ENCODE measurements at regions not wholly inside any gene's neighbourhood (a gene's known extent, or its start where the extent isn't known, plus 50 kb on each side); places are given as distances from the start of the nearest gene placed in this dataset.

- Histone ChIP-seq H2AFZ (ENCODE audit: low read length) (no peak overlapping the region), H3K23ac (ENCODE audit: insufficient read length, low read depth, low read length) (no peak overlapping the region), H3K4ac (ENCODE audit: low read depth, low read length) (no peak overlapping the region), H4K20me1 (ENCODE audit: control insufficient read depth, insufficient read depth, insufficient read length) (no peaks in the 10 kb centered on the region), H3K4me2 (ENCODE audit: insufficient read depth, insufficient read length, low read length) (no peak overlapping the region), H3T11ph (ENCODE audit: low read length) (no peak overlapping the region), H2BK20ac (ENCODE audit: low read depth, low read length, poor library complexity, severe bottlenecking) (no peak overlapping the region), H4K5ac (ENCODE audit: insufficient read length, low read depth, low read length) (no peak overlapping the region), H2BK120ac (ENCODE audit: low read depth, low read length, poor library complexity, severe bottlenecking) (no peak overlapping the region), H3K9ac (ENCODE audit: extremely low read depth, insufficient read length, low read length) (no peak overlapping the region), H2BK15ac (ENCODE audit: low read depth, low read length) (no peak overlapping the region), H3K14ac (ENCODE audit: insufficient read depth, low read length) (no peak overlapping the region), H4K8ac (replicated peaks; ENCODE audit: insufficient read length, low read depth, low read length) (no peak overlapping the region), H3K27me3 (ENCODE audit: insufficient read depth, low read length) (no peaks in the 10 kb centered on the region), H3K79me1 (ENCODE audit: insufficient read depth, low read depth, low read length, poor library complexity, severe bottlenecking) (no peaks in the 10 kb centered on the region), H3K23me2 (ENCODE audit: insufficient read length, low read depth, low read length, poor library complexity, severe bottlenecking) (no peaks in the 10 kb centered on the region), H3K4me1 (ENCODE audit: insufficient read depth, low read length) (no peaks in the 10 kb centered on the region), H3K27ac (ENCODE audit: insufficient read length, low read depth, low read length) (no peak overlapping the region), H3K18ac (ENCODE audit: insufficient read length, low read depth, low read length) (no peak overlapping the region), H2BK5ac (ENCODE audit: insufficient read length, low read length) (no peak overlapping the region), H2AK5ac (ENCODE audit: insufficient read length, low read length) (no peak overlapping the region), H3K9me3 (ENCODE audit: control insufficient read depth, low read depth, low read length) (no peaks in the 10 kb centered on the region), H3K56ac (ENCODE audit: insufficient read length, low read depth, low read length) (no peak overlapping the region), H3K79me2 (ENCODE audit: insufficient read depth, low read length) (no peaks in the 10 kb centered on the region), H4K91ac (ENCODE audit: insufficient read length, low read depth, low read length) (no peak overlapping the region), H2BK12ac (ENCODE audit: insufficient read length, low read depth, low read length) (no peak overlapping the region)
- no peak for TF ChIP-seq CTCF (conservative IDR thresholded peaks at IDR 0.05)
- Mint-ChIP-seq H3K4me1 (peaks cover 8 to 12% of the 10 kb centered on the region in 2 experiments), H3K27me3 (ENCODE audit: low read depth) (no peaks in the 10 kb centered on the region; the same call in 1 of the 2 replicates), H3K27ac (no peak overlapping the region), H3K36me3 (ENCODE audit: insufficient read depth in 1 of 3, low read depth in 3 of 3) (no peaks in the 10 kb centered on the region), H3K4me3 (no peak overlapping the region), H3K9me3 (no peaks in the 10 kb centered on the region; a peak in 1 of 5 replicates)
- no CpG with 5 or more reads among the region's 1 CpG for WGBS (ENCODE audit: extremely low coverage, insufficient read length, low lambda C conversion rate)
- no peak for DNase-seq
These were observed 417.9 kb upstream of the KLF6 start for GRCh38 chr10:4202938-4203337.
